GM12892 (cell line): ENCODE measurements at regions not wholly inside any gene's neighbourhood (a gene's known extent, or its start where the extent isn't known, plus 50 kb on each side); places are given as distances from the start of the nearest gene placed in this dataset.

Experiments
- POLR2AphosphoS5 ChIP-seq: IDR thresholded peaks from 2 replicates; pipeline ENCODE4 v1.6.1; 2011; ENCODE audit warnings: low read depth, low read length, control low read depth
- TAF1 ChIP-seq: IDR thresholded peaks from 2 replicates; pipeline ENCODE4 v1.6.1; 2011; ENCODE audit warnings: low read depth, mild to moderate bottlenecking, control low read depth, low read length, borderline replicate concordance

DNA sequence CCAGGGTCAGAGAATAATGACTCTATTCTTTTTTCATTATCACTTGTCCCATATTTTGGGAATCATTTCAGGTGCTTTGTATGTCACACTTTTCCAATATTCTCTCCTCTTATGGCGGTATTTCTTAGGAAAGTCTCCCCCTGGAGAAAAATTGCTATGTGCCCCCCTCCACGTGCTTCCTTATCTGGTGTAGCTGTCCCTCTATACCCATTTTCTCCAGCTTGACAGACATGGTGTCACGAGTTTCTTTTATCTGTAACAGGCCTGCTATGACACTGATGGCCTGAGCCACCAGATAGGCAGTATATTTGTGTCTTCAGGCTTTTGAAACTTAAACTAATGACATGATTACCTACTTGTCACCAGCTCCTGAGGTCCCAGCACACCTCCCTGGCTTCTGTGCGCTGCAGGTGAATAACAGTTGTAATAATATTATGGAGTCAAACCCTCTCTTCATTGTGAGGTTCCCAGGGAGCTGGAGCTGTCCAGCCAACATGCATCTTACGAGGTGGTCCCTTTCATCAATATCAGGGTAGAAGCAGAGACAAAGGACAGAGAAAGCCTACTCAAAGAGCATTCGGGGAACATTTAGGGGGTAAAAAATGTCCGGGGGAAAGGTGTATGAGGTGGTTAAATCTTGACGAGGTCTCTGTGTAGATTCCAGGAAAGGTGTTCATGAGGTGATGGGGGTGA, 71.2 kb upstream of the DUSP10 start:
- TF ChIP-seq POLR2AphosphoS5 (no peak), TAF1 (no peak)
